Common myeloid progenitor, CD34-positive (primary cell): ENCODE measurements at regions not wholly inside any gene's neighbourhood (a gene's known extent, or its start where the extent isn't known, plus 50 kb on each side); places are given as distances from the start of the nearest gene placed in this dataset.

Experiments used
- CTCF ChIA-PET: fragments of 350-600 bp; sonication (Branson Sonifier 250); formaldehyde crosslinking; loops from one replicate; lab custom pipeline; 2021; ENCODE audit warnings: antibody characterized with exemption; lab: Charles Lee
- POLR2A ChIA-PET: fragments of 350-600 bp; sonication (Branson Sonifier 250); formaldehyde crosslinking; loops from one replicate; lab custom pipeline; 2021; ENCODE audit warnings: antibody characterized with exemption; lab: Charles Lee
- DNase-seq, 3 donors: peaks; one replicate each; pipeline versions ENCODE4 v3.0.0 to v3.0.0-alpha.2; 2013
- H3K27ac ChIP-seq, 2 experiments: 1 replicate in 1 of 2; 2 replicates in 1 of 2; pipeline ENCODE4 v1.7.0; 2013; ENCODE audit warnings: inconsistent platforms in 2 of 2, low read length in 2 of 2, mild to moderate bottlenecking in 2 of 2, low read depth in 1 of 2, moderate library complexity in 1 of 2; ENCODE audit not compliant: severe bottlenecking in 2 of 2, insufficient read depth in 1 of 2, poor library complexity in 1 of 2
- H3K27me3 ChIP-seq, 5 experiments: replicated peaks in 2 of 5; 1 replicate in 3 of 5; 2 replicates in 2 of 5; pipeline versions ENCODE4 v1.6.1 to v1.7.0; 2013; ENCODE audit warnings: low read length in 4 of 5, mild to moderate bottlenecking in 2 of 5, moderate library complexity in 2 of 5, inconsistent platforms in 1 of 5; ENCODE audit not compliant: insufficient read depth in 5 of 5, control insufficient read depth in 4 of 5
- H3K36me3 ChIP-seq, 4 experiments: 1 replicate in 2 of 4; 2 replicates in 2 of 4; pipeline versions ENCODE4 v1.6.1 to v1.7.0; 2013; ENCODE audit warnings: low read length in 3 of 4, control low read depth in 1 of 4, mild to moderate bottlenecking in 1 of 4; ENCODE audit not compliant: control insufficient read depth in 4 of 4, insufficient read depth in 4 of 4
- H3K4me1 ChIP-seq, 4 experiments: 1 replicate in 3 of 4; 2 replicates in 1 of 4; pipeline versions ENCODE4 v1.6.1 to v1.7.1; 2013; ENCODE audit warnings: low read length in 3 of 4, mild to moderate bottlenecking in 3 of 4, control low read depth in 1 of 4, inconsistent platforms in 1 of 4, moderate library complexity in 1 of 4; ENCODE audit not compliant: control insufficient read depth in 4 of 4, insufficient read depth in 4 of 4; ENCODE audit errors: control extremely low read depth in 1 of 4
- H3K4me3 ChIP-seq, 7 experiments: 1 replicate in 4 of 7; 2 replicates in 3 of 7; pipeline versions ENCODE4 v1.5.1 to v1.7.0; 2013; ENCODE audit warnings: mild to moderate bottlenecking in 7 of 7, low read length in 6 of 7, moderate library complexity in 6 of 7, inconsistent platforms in 2 of 7, low read depth in 2 of 7, control low read depth in 1 of 7; ENCODE audit not compliant: insufficient read depth in 4 of 7, control insufficient read depth in 1 of 7; ENCODE audit errors: extremely low read depth in 1 of 7
- H3K9me3 ChIP-seq, 5 experiments: 1 replicate in 4 of 5; 2 replicates in 1 of 5; pipeline versions ENCODE4 v1.6.1 to v1.7.1; 2013; ENCODE audit warnings: low read length in 4 of 5, mild to moderate bottlenecking in 2 of 5, inconsistent platforms in 1 of 5, low read depth in 1 of 5, moderate library complexity in 1 of 5; ENCODE audit not compliant: control insufficient read depth in 4 of 5, insufficient read depth in 2 of 5; ENCODE audit errors: control extremely low read depth in 1 of 5
- WGBS: methylation state at CpG from one replicate; pipeline ENCODE4 v1.1.5; 2013; ENCODE audit not compliant: insufficient coverage; 5-methylcytosine and 5-hydroxymethylcytosine counted together

GRCh38 chrX:107542040-107542439 is 86.3 kb upstream of the PRPS1 start:
- no peak for DNase-seq
- peaks cover 0 to 3% (median 0%) of the 10 kb centered on the region in 5 experiments for H3K27me3 ChIP-seq
- H3K4me1 ChIP-seq = no peaks in the 10 kb centered on the region
- no peaks in the 10 kb centered on the region for H3K9me3 ChIP-seq
- no peak overlapping the region for H3K27ac ChIP-seq
- H3K4me3 ChIP-seq = no peak overlapping the region
- POLR2A ChIA-PET = no interaction called here
- H3K36me3 ChIP-seq = no peaks in the 10 kb centered on the region
- CTCF ChIA-PET = no interaction called here

GRCh38 chrX:107542500-107542899 is 85.8 kb upstream of the PRPS1 start:
- peak in 1 of 3 donors; percentile 8 for DNase-seq
- Histone ChIP-seq H3K4me3 (no peak overlapping the region), H3K4me1 (no peaks in the 10 kb centered on the region), H3K36me3 (no peaks in the 10 kb centered on the region), H3K27me3 (peaks cover 0 to 8% (median 0%) of the 10 kb centered on the region in 5 experiments), H3K27ac (no peak overlapping the region), H3K9me3 (no peaks in the 10 kb centered on the region)
- ChIA-PET CTCF (no interaction called here), POLR2A (no interaction called here)
- WGBS = 40% methylated on average over 1 of the region's 2 CpGs

- Histone ChIP-seq H3K9me3 (no peaks in the 10 kb centered on the region), H3K4me3 (no peak overlapping the region), H3K36me3 (no peaks in the 10 kb centered on the region), H3K27me3 (peaks cover 0 to 12% (median 0%) of the 10 kb centered on the region in 5 experiments), H3K4me1 (no peaks in the 10 kb centered on the region), H3K27ac (no peak overlapping the region)
- ChIA-PET CTCF (interaction anchor here (1.4 kb wide), 1 partner anchor 81 kb away, joined by 3 read pairs; the partner anchor contains the start of gene PRPS1), POLR2A (no interaction called here)
- no peak for DNase-seq
- 83% methylated on average over 7 of the region's 7 CpGs for WGBS
Observed at GRCh38 chrX:107547621-107548020, 80.7 kb upstream of the PRPS1 start.

- Histone ChIP-seq H3K4me1 (no peaks in the 10 kb centered on the region), H3K36me3 (no peaks in the 10 kb centered on the region), H3K4me3 (no peak overlapping the region), H3K27ac (no peak overlapping the region), H3K9me3 (no peaks in the 10 kb centered on the region), H3K27me3 (peaks cover 0 to 12% (median 0%) of the 10 kb centered on the region in 5 experiments)
- ChIA-PET CTCF (no interaction called here), POLR2A (no interaction called here)
- no peak for DNase-seq
- 79% methylated on average over 2 of the region's 3 CpGs for WGBS
Observed at GRCh38 chrX:107548775-107549174, 79.5 kb upstream of the PRPS1 start.

- Histone ChIP-seq H3K4me3 (no peak overlapping the region), H3K27me3 (peaks cover 0 to 12% (median 0%) of the 10 kb centered on the region in 5 experiments), H3K9me3 (no peaks in the 10 kb centered on the region), H3K4me1 (no peaks in the 10 kb centered on the region), H3K36me3 (no peaks in the 10 kb centered on the region), H3K27ac (no peak overlapping the region)
- ChIA-PET POLR2A (no interaction called here), CTCF (no interaction called here)
- DNase-seq = no peak
- 84% methylated on average over 4 of the region's 5 CpGs for WGBS
Observed at GRCh38 chrX:107549504-107549903, 78.8 kb upstream of the PRPS1 start.

GRCh38 chrX:107551546-107551945 is 76.8 kb upstream of the PRPS1 start:
- ChIA-PET POLR2A (no interaction called here), CTCF (no interaction called here)
- H3K36me3 ChIP-seq = no peaks in the 10 kb centered on the region
- H3K27ac ChIP-seq = no peak overlapping the region
- H3K4me3 ChIP-seq = no peak overlapping the region
- no peak for DNase-seq
- no peaks in the 10 kb centered on the region for H3K9me3 ChIP-seq
- no peaks in the 10 kb centered on the region for H3K4me1 ChIP-seq
- WGBS = 79% methylated on average over 7 of the region's 7 CpGs
- peaks cover 0 to 12% (median 0%) of the 10 kb centered on the region in 5 experiments for H3K27me3 ChIP-seq

- Histone ChIP-seq H3K27me3 (peaks cover 0 to 4% (median 0%) of the 10 kb centered on the region in 5 experiments), H3K4me1 (no peaks in the 10 kb centered on the region), H3K27ac (no peak overlapping the region), H3K9me3 (no peaks in the 10 kb centered on the region), H3K4me3 (no peak overlapping the region), H3K36me3 (no peaks in the 10 kb centered on the region)
- DNase-seq = no peak
- ChIA-PET POLR2A (no interaction called here), CTCF (no interaction called here)
- 100% methylated on average over 1 of the region's 1 CpG for WGBS
Observed at GRCh38 chrX:107552930-107553329, 75.4 kb upstream of the PRPS1 start.
